ENCODE measurements at regions not wholly inside any gene's neighbourhood (a gene's known extent, or its start where the extent isn't known, plus 50 kb on each side); places are given as distances from the start of the nearest gene placed in this dataset.

GRCh38 chr11:119980431-119980830 is 157.5 kb downstream of the TRIM29 start (continued):
- TF ChIP-seq ZBTB33 (IDR thresholded peaks at IDR 0.05) = no peak
- TF ChIP-seq CBFB (IDR thresholded peaks at IDR 0.05; ENCODE audit: low read depth) = no peak

GRCh38 chr11:119979701-119980100 is 158.2 kb downstream of the TRIM29 start:
- no peaks in the 10 kb centered on the region for H3K36me3 ChIP-seq (ENCODE audit: control insufficient read depth in 2 of 2, insufficient read depth in 2 of 2, low read length in 1 of 2)
- no peak overlapping the region for H3K27ac ChIP-seq (ENCODE audit: control insufficient read depth, insufficient read depth)
- SMC1A ChIA-PET (ENCODE audit: uncharacterized antibody, unreplicated experiment) = no interaction called here
- FAIRE-seq (no peak), DNase-seq (ENCODE audit: low read depth, low spot score) (no peak), ATAC-seq (no peak)
- no peaks in the 10 kb centered on the region for H3K9me3 ChIP-seq (replicated peaks; ENCODE audit: control insufficient read depth, insufficient read depth, low read length)
- no peaks in the 10 kb centered on the region for H3K4me1 ChIP-seq (ENCODE audit: control insufficient read depth, insufficient read depth, low read length)
- CTCF ChIA-PET = no interaction called here
- H3K27me3 ChIP-seq (replicated peaks in 1 of 2; ENCODE audit: control insufficient read depth in 2 of 2, insufficient read depth in 2 of 2, low read length in 1 of 2) = peaks cover 5% of the 10 kb centered on the region in 2 experiments; a peak in 3 of 4 replicates
- POLR2A ChIA-PET = no interaction called here
- WGBS (ENCODE audit: insufficient coverage, insufficient replicate concordance, low lambda C conversion rate, missing lambda C conversion rate) = 26% methylated on average over 5 of the region's 5 CpGs
- H3K4me2 ChIP-seq (ENCODE audit: control insufficient read depth, insufficient read depth) = no peak overlapping the region
- intact Hi-C loops (cut with micrococcal nuclease; ENCODE audit: unreplicated experiment) (no loop called here), in situ Hi-C loops (cut with MboI) (no loop called here)
- H3K4me3 ChIP-seq = no peak overlapping the region
- H3K9ac ChIP-seq (ENCODE audit: control insufficient read depth, insufficient read depth, low read length) = no peak overlapping the region
- no peaks in the 10 kb centered on the region for H4K20me1 ChIP-seq (ENCODE audit: control insufficient read depth, insufficient read depth)
- RAD21 ChIA-PET (ENCODE audit: unreplicated experiment) = no interaction called here
- no peaks in the 10 kb centered on the region for H3K79me2 ChIP-seq (ENCODE audit: control insufficient read depth, insufficient read depth, low read length)
- no peak overlapping the region for H2AFZ ChIP-seq (ENCODE audit: control insufficient read depth, low read depth, low read length)
- no TSS peak for BruUV-seq (replicated peaks)
- no peak for TF ChIP-seq MLLT1 (IDR thresholded peaks at IDR 0.05)
- TF ChIP-seq BCL3 (IDR thresholded peaks at IDR 0.05; ENCODE audit: borderline replicate concordance, insufficient read depth, low read depth, low read length, poor library complexity, severe bottlenecking) = no peak
- TF ChIP-seq RELA (IDR thresholded peaks at IDR 0.05; ENCODE audit: borderline replicate concordance, partially characterized antibody) = no peak
- no peak for TF ChIP-seq ATF7 (IDR thresholded peaks at IDR 0.05; ENCODE audit: low read depth)
- TF ChIP-seq NFYA (IDR thresholded peaks at IDR 0.05; ENCODE audit: borderline replicate concordance, low read depth, low read length) = no peak
- TF ChIP-seq SMC3 (IDR thresholded peaks at IDR 0.05; ENCODE audit: borderline replicate concordance, low read length) = no peak
- TF ChIP-seq SKIL (IDR thresholded peaks at IDR 0.05; ENCODE audit: low read depth, poor library complexity, severe bottlenecking) = no peak
- TF ChIP-seq E4F1 (IDR thresholded peaks at IDR 0.05; ENCODE audit: borderline replicate concordance, partially characterized antibody) = no peak
- no peak for TF ChIP-seq ATF3 (IDR thresholded peaks at IDR 0.05; ENCODE audit: borderline replicate concordance, extremely low read depth, low read depth, low read length)
- no peak for TF ChIP-seq SUZ12 (IDR thresholded peaks at IDR 0.05; ENCODE audit: unreplicated experiment)
- no peak for TF ChIP-seq PAX5 (IDR thresholded peaks at IDR 0.05; ENCODE audit: borderline replicate concordance, low read depth, low read length)
